GM23338 (cell line): ENCODE measurements at regions not wholly inside any gene's neighbourhood (a gene's known extent, or its start where the extent isn't known, plus 50 kb on each side); places are given as distances from the start of the nearest gene placed in this dataset.

Source experiments
- ATAC-seq: fragments of 200-7000 bp; cut with Tn5 transposase; 3 replicates; pipeline ENCODE4 v1.9.1; 2020
- DNase-seq: peaks from one replicate; pipeline ENCODE4 v3.0.0-alpha.2; 2015; ENCODE audit warnings: low spot score
- H2AFZ ChIP-seq: fragments of 200-600 bp; sonication (generic); 2 replicates; pipeline ENCODE4 v1.8.0; 2016; ENCODE audit warnings: antibody characterized with exemption, mild to moderate bottlenecking, moderate library complexity
- H3F3A ChIP-seq: fragments of 200-600 bp; sonication (generic); replicated peaks from 2 replicates; pipeline ENCODE4 v1.8.0; 2017; ENCODE audit warnings: antibody characterized with exemption, mixed run types, low read depth
- H3K27ac ChIP-seq: fragments of 200-600 bp; sonication (generic); 2 replicates; pipeline ENCODE4 v1.6.1; 2016; ENCODE audit warnings: low read depth
- H3K27me3 ChIP-seq: fragments of 200-600 bp; sonication (generic); 2 replicates; pipeline ENCODE4 v1.8.0; 2016; ENCODE audit warnings: mild to moderate bottlenecking, mixed run types, moderate library complexity; ENCODE audit not compliant: insufficient read depth
- H3K36me3 ChIP-seq: fragments of 200-600 bp; sonication (generic); 2 replicates; pipeline ENCODE4 v1.8.0; 2016; ENCODE audit warnings: mild to moderate bottlenecking; ENCODE audit not compliant: insufficient read depth
- H3K4me1 ChIP-seq: fragments of 200-600 bp; sonication (generic); 2 replicates; pipeline ENCODE4 v1.8.0; 2016; ENCODE audit warnings: mild to moderate bottlenecking, moderate library complexity; ENCODE audit not compliant: insufficient read depth
- H3K4me2 ChIP-seq: fragments of 200-600 bp; sonication (generic); 2 replicates; pipeline ENCODE4 v1.7.1; 2017; ENCODE audit warnings: mixed run types
- H3K4me3 ChIP-seq: fragments of 200-600 bp; sonication (generic); 2 replicates; pipeline ENCODE4 v1.6.1; 2016; ENCODE audit warnings: mixed run types
- H3K79me2 ChIP-seq: fragments of 200-600 bp; sonication (generic); replicated peaks from 2 replicates; pipeline ENCODE4 v1.8.0; 2017; ENCODE audit warnings: mild to moderate bottlenecking; ENCODE audit not compliant: insufficient read depth
- H3K9me2 ChIP-seq: fragments of 200-600 bp; sonication (generic); 2 replicates; pipeline ENCODE4 v1.8.0; 2017; ENCODE audit not compliant: insufficient read depth
- H4K20me1 ChIP-seq: fragments of 200-600 bp; sonication (generic); replicated peaks from 2 replicates; pipeline ENCODE4 v1.8.0; 2017; ENCODE audit warnings: mild to moderate bottlenecking; ENCODE audit not compliant: insufficient read depth
- H3K27ac Mint-ChIP-seq: 2 replicates; pipeline ENCODE4 v1.8.0; 2020; ENCODE audit warnings: inconsistent platforms, mild to moderate bottlenecking, moderate library complexity, mixed read lengths
- H3K27me3 Mint-ChIP-seq: 3 replicates; pipeline ENCODE4 v1.8.0; 2022; ENCODE audit warnings: low read depth, mild to moderate bottlenecking, moderate library complexity, mixed read lengths, inconsistent platforms; ENCODE audit not compliant: insufficient read depth, poor library complexity
- H3K36me3 Mint-ChIP-seq: 3 replicates; pipeline ENCODE4 v1.8.0; 2021; ENCODE audit warnings: low read depth, mild to moderate bottlenecking, inconsistent platforms, moderate library complexity, mixed read lengths
- H3K4me1 Mint-ChIP-seq: 3 replicates; pipeline ENCODE4 v1.8.0; 2020; ENCODE audit warnings: mild to moderate bottlenecking, inconsistent platforms, mixed read lengths
- H3K4me3 Mint-ChIP-seq: 3 replicates; pipeline ENCODE4 v1.8.0; 2021; ENCODE audit warnings: moderate library complexity, mild to moderate bottlenecking, inconsistent platforms, mixed read lengths
- H3K9me3 Mint-ChIP-seq: 3 replicates; pipeline ENCODE4 v1.8.0; 2020; ENCODE audit warnings: moderate library complexity, mild to moderate bottlenecking, inconsistent platforms, mixed read lengths
- CREB1 ChIP-seq: fragments of 250-450 bp; sonication (Bioruptor Pico); IDR thresholded peaks from 2 replicates; pipeline ENCODE4 v1.5.0; 2020; ENCODE audit warnings: low read depth, mild to moderate bottlenecking, moderate library complexity
- CTCF ChIP-seq, 2 experiments: fragments of 200-600 bp in 1 of 2; sonication (generic) in 1 of 2; conservative IDR thresholded peaks; 2 replicates each; pipeline versions ENCODE4 v1.5.1 to v1.6.1; 2016 to 2017; ENCODE audit warnings: antibody characterized with exemption in 2 of 2, low read depth in 2 of 2, mild to moderate bottlenecking in 2 of 2, moderate library complexity in 1 of 2
- ETS1 ChIP-seq: IDR thresholded peaks from 2 replicates; pipeline ENCODE4 v1.6.1; 2016; ENCODE audit warnings: antibody characterized with exemption
- EZH2 ChIP-seq: fragments of 200-600 bp; sonication (generic); IDR thresholded peaks from one replicate; pipeline ENCODE4 v1.8.0; 2017; ENCODE audit warnings: antibody characterized with exemption, mild to moderate bottlenecking, low read depth; ENCODE audit not compliant: unreplicated experiment
- EZH2phosphoT487 ChIP-seq: fragments of 200-600 bp; sonication (generic); IDR thresholded peaks from one replicate; pipeline ENCODE4 v1.8.1; 2018; ENCODE audit warnings: antibody characterized with exemption; ENCODE audit not compliant: unreplicated experiment
- JUNB ChIP-seq: IDR thresholded peaks from one replicate; pipeline ENCODE4 v1.6.1; 2016; ENCODE audit warnings: antibody characterized with exemption; ENCODE audit not compliant: unreplicated experiment
- NANOG ChIP-seq: IDR thresholded peaks from 2 replicates; pipeline ENCODE4 v1.6.1; 2016; ENCODE audit warnings: antibody characterized with exemption, borderline replicate concordance
- POLR2AphosphoS5 ChIP-seq: IDR thresholded peaks from 2 replicates; pipeline ENCODE4 v1.6.1; 2016; ENCODE audit warnings: antibody characterized with exemption, low read depth
- REST ChIP-seq: IDR thresholded peaks from one replicate; pipeline ENCODE4 v1.6.1; 2018; ENCODE audit warnings: antibody characterized with exemption; ENCODE audit not compliant: unreplicated experiment
- STAT1 ChIP-seq: IDR thresholded peaks from one replicate; pipeline ENCODE4 v1.6.1; 2016; ENCODE audit warnings: antibody characterized with exemption; ENCODE audit not compliant: unreplicated experiment
- ZNF114 ChIP-seq: fragments of 250-450 bp; sonication (Bioruptor Pico); IDR thresholded peaks from 2 replicates; pipeline ENCODE4 v1.5.0; 2020; ENCODE audit warnings: mild to moderate bottlenecking, moderate library complexity
- ZNF331 ChIP-seq: fragments of 250-450 bp; sonication (Bioruptor Pico); IDR thresholded peaks from 2 replicates; pipeline ENCODE4 v1.5.0; 2020; ENCODE audit warnings: low read depth, mild to moderate bottlenecking, moderate library complexity
- ZNF462 ChIP-seq: fragments of 250-450 bp; sonication (Bioruptor Pico); IDR thresholded peaks from 2 replicates; pipeline ENCODE4 v1.5.0; 2020; ENCODE audit warnings: mild to moderate bottlenecking, moderate library complexity

- H3K4me2 ChIP-seq: no peak overlapping the region
- H4K20me1 ChIP-seq: no peaks in the 10 kb centered on the region
- no peaks in the 10 kb centered on the region for H3K79me2 ChIP-seq
- TF ChIP-seq REST: no peak
- TF ChIP-seq EZH2: no peak
- no peak for TF ChIP-seq POLR2AphosphoS5
- TF ChIP-seq ZNF114: no peak
- no peak for TF ChIP-seq EZH2phosphoT487
- no peak for TF ChIP-seq JUNB
- TF ChIP-seq ZNF462: no peak
- no peak for TF ChIP-seq CTCF (conservative IDR thresholded peaks at IDR 0.05; ENCODE audit: low read depth in 2 of 2)
- no peak for TF ChIP-seq STAT1
- no peak for TF ChIP-seq CREB1 (CRISPR knock-in tag)
- TF ChIP-seq ETS1: no peak
- no peak for TF ChIP-seq NANOG
- TF ChIP-seq ZNF331: no peak
- H3K9me3 Mint-ChIP-seq: no peaks in the 10 kb centered on the region
- ATAC-seq (no peak), DNase-seq (no peak)
- H3K4me1 Mint-ChIP-seq: peaks cover 3% of the 10 kb centered on the region; the same call in 2 of the 3 replicates
- H2AFZ ChIP-seq: no peak overlapping the region
- H3K4me3 Mint-ChIP-seq: no peak overlapping the region
- H3K27ac Mint-ChIP-seq: no peak overlapping the region
- H3K4me3 ChIP-seq: no peak overlapping the region
- no peaks in the 10 kb centered on the region for H3K4me1 ChIP-seq
- no peaks in the 10 kb centered on the region for H3F3A ChIP-seq
- no peak overlapping the region for H3K27ac ChIP-seq
- no peaks in the 10 kb centered on the region for H3K36me3 ChIP-seq
- no peaks in the 10 kb centered on the region for H3K9me2 ChIP-seq
- no peaks in the 10 kb centered on the region for H3K36me3 Mint-ChIP-seq
- H3K27me3 Mint-ChIP-seq: peaks cover 1% of the 10 kb centered on the region
- H3K27me3 ChIP-seq: no peaks in the 10 kb centered on the region
These were observed 119.7 kb upstream of the PCSK2 start for GRCh38 chr20:17107127-17107526.
